Nephron (organoid): ENCODE measurements at regions not wholly inside any gene's neighbourhood (a gene's known extent, or its start where the extent isn't known, plus 50 kb on each side); places are given as distances from the start of the nearest gene placed in this dataset.

Source experiments
- H3K27ac Mint-ChIP-seq, 3 experiments: 2 replicates each; pipeline ENCODE4 v1.8.0; 2020; ENCODE audit warnings: mixed read lengths in 3 of 3, mild to moderate bottlenecking in 2 of 3, moderate library complexity in 1 of 3
- H3K27me3 Mint-ChIP-seq: 2 replicates; pipeline ENCODE4 v1.8.0; 2021; ENCODE audit warnings: low read depth, mild to moderate bottlenecking, moderate library complexity, mixed read lengths
- H3K36me3 Mint-ChIP-seq: 2 replicates; pipeline ENCODE4 v1.8.0; 2020; ENCODE audit warnings: low read depth, mixed read lengths
- H3K4me1 Mint-ChIP-seq: 2 replicates; pipeline ENCODE4 v1.8.0; 2020; ENCODE audit warnings: mixed read lengths
- H3K4me3 Mint-ChIP-seq, 3 experiments: 2 replicates each; pipeline ENCODE4 v1.8.0; 2020; ENCODE audit warnings: mild to moderate bottlenecking in 3 of 3, mixed read lengths in 3 of 3, moderate library complexity in 2 of 3
- H3K9me3 Mint-ChIP-seq: 2 replicates; pipeline ENCODE4 v1.8.0; 2020; ENCODE audit warnings: mixed read lengths
- CTCF ChIP-seq, 3 experiments: fragments of 200-600 bp; sonication (generic); IDR thresholded peaks; one replicate each; pipeline ENCODE4 v1.5.0; 2021; ENCODE audit warnings: antibody characterized with exemption in 3 of 3; ENCODE audit not compliant: unreplicated experiment in 3 of 3

GRCh38 chr2:52454962-52455361 lies 1312.6 kb upstream of the CHAC2 start:
- TF ChIP-seq CTCF (IDR thresholded peaks at IDR 0.05; ENCODE audit: unreplicated experiment in 3 of 3), result no peak
- H3K27ac Mint-ChIP-seq, result no peak overlapping the region
- no peaks in the 10 kb centered on the region for H3K27me3 Mint-ChIP-seq
- no peak overlapping the region for H3K4me3 Mint-ChIP-seq
- H3K4me1 Mint-ChIP-seq, result no peaks in the 10 kb centered on the region
- H3K9me3 Mint-ChIP-seq, result no peaks in the 10 kb centered on the region
- H3K36me3 Mint-ChIP-seq, result no peaks in the 10 kb centered on the region

GRCh38 chr2:52452201-52452600 lies 1315.4 kb upstream of the CHAC2 start:
- no peaks in the 10 kb centered on the region for H3K9me3 Mint-ChIP-seq
- H3K36me3 Mint-ChIP-seq, result no peaks in the 10 kb centered on the region
- no peak for TF ChIP-seq CTCF (IDR thresholded peaks at IDR 0.05; ENCODE audit: unreplicated experiment in 3 of 3)
- no peak overlapping the region for H3K4me3 Mint-ChIP-seq
- no peaks in the 10 kb centered on the region for H3K4me1 Mint-ChIP-seq
- H3K27me3 Mint-ChIP-seq, result no peaks in the 10 kb centered on the region
- no peak overlapping the region for H3K27ac Mint-ChIP-seq

GRCh38 chr2:52445686-52446085 lies 1321.9 kb upstream of the CHAC2 start:
- H3K27ac Mint-ChIP-seq, result no peak overlapping the region
- no peaks in the 10 kb centered on the region for H3K27me3 Mint-ChIP-seq
- TF ChIP-seq CTCF (IDR thresholded peaks at IDR 0.05; ENCODE audit: unreplicated experiment in 3 of 3), result no peak
- no peaks in the 10 kb centered on the region for H3K36me3 Mint-ChIP-seq
- no peaks in the 10 kb centered on the region for H3K4me1 Mint-ChIP-seq
- H3K4me3 Mint-ChIP-seq, result no peak overlapping the region
- H3K9me3 Mint-ChIP-seq, result no peaks in the 10 kb centered on the region

GRCh38 chr2:52431352-52431760 lies 1336.2 kb upstream of the CHAC2 start:
- Mint-ChIP-seq H3K4me1 (no peaks in the 10 kb centered on the region), H3K27me3 (no peaks in the 10 kb centered on the region), H3K4me3 (no peak overlapping the region), H3K36me3 (no peaks in the 10 kb centered on the region), H3K9me3 (peaks cover 4% of the 10 kb centered on the region), H3K27ac (no peak overlapping the region)
- TF ChIP-seq CTCF (IDR thresholded peaks at IDR 0.05; ENCODE audit: unreplicated experiment in 3 of 3), result no peak

GRCh38 chr2:52429740-52430139 lies 1337.9 kb upstream of the CHAC2 start:
- no peak for TF ChIP-seq CTCF (IDR thresholded peaks at IDR 0.05; ENCODE audit: unreplicated experiment in 3 of 3)
- H3K4me3 Mint-ChIP-seq, result no peak overlapping the region
- H3K27me3 Mint-ChIP-seq, result no peaks in the 10 kb centered on the region
- no peaks in the 10 kb centered on the region for H3K36me3 Mint-ChIP-seq
- H3K4me1 Mint-ChIP-seq, result no peaks in the 10 kb centered on the region
- H3K27ac Mint-ChIP-seq, result peak overlapping the region in 1 of 3 experiments; percentile 21
- peaks cover 4% of the 10 kb centered on the region for H3K9me3 Mint-ChIP-seq

GRCh38 chr2:52429171-52429570 lies 1338.4 kb upstream of the CHAC2 start:
- Mint-ChIP-seq H3K9me3 (peaks cover 4% of the 10 kb centered on the region), H3K36me3 (no peaks in the 10 kb centered on the region), H3K27me3 (no peaks in the 10 kb centered on the region), H3K4me1 (no peaks in the 10 kb centered on the region), H3K4me3 (no peak overlapping the region), H3K27ac (peak overlapping the region in 1 of 3 experiments; percentile 21)
- TF ChIP-seq CTCF (IDR thresholded peaks at IDR 0.05; ENCODE audit: unreplicated experiment in 3 of 3), result no peak
